ENCODE measurements at regions not wholly inside any gene's neighbourhood (a gene's known extent, or its start where the extent isn't known, plus 50 kb on each side); places are given as distances from the start of the nearest gene placed in this dataset.

DNA sequence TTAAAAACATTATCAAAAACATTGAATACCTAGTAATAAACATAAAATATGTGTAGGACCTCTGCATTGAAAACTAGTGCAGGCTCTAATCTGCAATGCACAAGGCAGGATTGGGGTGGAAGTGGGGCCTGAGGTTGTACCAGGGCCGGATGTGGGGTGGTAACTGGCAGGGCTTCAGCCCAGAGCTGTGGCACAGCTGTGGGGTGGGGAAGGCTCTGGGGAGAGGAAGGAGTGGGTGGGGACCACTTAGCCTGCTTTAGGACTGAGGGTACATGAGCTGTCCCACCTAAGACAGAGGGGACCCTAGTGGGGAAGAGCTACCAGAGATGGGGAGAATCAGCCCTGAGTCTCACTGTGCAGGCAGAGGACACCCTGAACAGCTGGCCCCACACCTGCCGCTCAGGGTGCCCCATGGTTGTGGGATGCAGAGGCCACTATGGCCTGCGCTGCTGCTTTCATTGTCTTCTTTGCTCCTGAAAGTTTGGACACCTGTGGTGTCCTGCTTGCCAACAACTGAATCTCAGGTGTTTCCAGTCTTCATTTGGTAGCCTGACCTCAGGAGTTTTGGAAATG, 311.4 kb downstream of the TLE4 start:
- Histone ChIP-seq H3K4me3 (ENCODE audit: low read length) (no peak overlapping the region), H3K27me3 (ENCODE audit: control insufficient read depth, low read length) (no peaks in the 10 kb centered on the region), H3K9me3 (ENCODE audit: control insufficient read depth, insufficient read depth, low read length) (no peaks in the 10 kb centered on the region), H3K36me3 (ENCODE audit: control insufficient read depth, low read length) (no peaks in the 10 kb centered on the region), H3F3A (ENCODE audit: control insufficient read depth, insufficient read depth) (no peaks in the 10 kb centered on the region), H4K20me1 (ENCODE audit: control insufficient read depth, insufficient read depth, low read depth, low read length) (no peaks in the 10 kb centered on the region), H3K4me1 (ENCODE audit: control insufficient read depth, low read length) (no peaks in the 10 kb centered on the region), H3K4me2 (ENCODE audit: low read length) (no peak overlapping the region), H3K27ac (ENCODE audit: low read depth, low read length) (no peak overlapping the region), H3K79me2 (ENCODE audit: control insufficient read depth, low read length) (no peaks in the 10 kb centered on the region), H3K9me2 (replicated peaks; ENCODE audit: control insufficient read depth, low read length) (no peaks in the 10 kb centered on the region)
- TF ChIP-seq EZH2phosphoT487 (IDR thresholded peaks at IDR 0.05; ENCODE audit: borderline replicate concordance, low read length): no peak
- TF ChIP-seq CTCF (IDR thresholded peaks at IDR 0.05; ENCODE audit: low read depth, low read length, poor library complexity, severe bottlenecking): no peak

DNA sequence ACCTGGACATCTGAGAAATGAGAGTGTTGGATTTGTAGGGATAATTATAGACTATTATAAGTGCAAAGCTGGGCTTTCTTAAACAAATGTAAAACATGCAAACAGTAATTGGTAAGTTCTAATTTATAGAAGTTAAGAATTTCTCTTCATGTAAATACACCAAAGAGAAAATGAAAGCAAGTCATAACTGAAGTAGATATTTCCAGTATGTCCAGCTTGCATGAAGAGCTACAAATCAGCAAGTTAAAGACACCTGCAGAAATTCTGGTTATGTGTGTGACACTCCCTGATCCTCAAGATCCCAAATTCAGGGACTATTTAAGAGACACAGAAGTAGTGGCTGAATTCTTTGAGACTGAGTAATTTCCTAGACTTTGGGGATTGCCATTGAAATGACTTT, 308.9 kb downstream of the TLE4 start:
- no peaks in the 10 kb centered on the region for H3F3A ChIP-seq (ENCODE audit: control insufficient read depth, insufficient read depth)
- no peaks in the 10 kb centered on the region for H3K9me3 ChIP-seq (ENCODE audit: control insufficient read depth, insufficient read depth, low read length)
- H3K4me1 ChIP-seq (ENCODE audit: control insufficient read depth, low read length): no peaks in the 10 kb centered on the region
- H3K4me2 ChIP-seq (ENCODE audit: low read length): no peak overlapping the region
- H3K36me3 ChIP-seq (ENCODE audit: control insufficient read depth, low read length): no peaks in the 10 kb centered on the region
- no peaks in the 10 kb centered on the region for H3K79me2 ChIP-seq (ENCODE audit: control insufficient read depth, low read length)
- no peak overlapping the region for H3K4me3 ChIP-seq (ENCODE audit: low read length)
- TF ChIP-seq CTCF (IDR thresholded peaks at IDR 0.05; ENCODE audit: low read depth, low read length, poor library complexity, severe bottlenecking) (no peak), EZH2phosphoT487 (IDR thresholded peaks at IDR 0.05; ENCODE audit: borderline replicate concordance, low read length) (no peak)
- H3K27me3 ChIP-seq (ENCODE audit: control insufficient read depth, low read length): no peaks in the 10 kb centered on the region
- no peaks in the 10 kb centered on the region for H4K20me1 ChIP-seq (ENCODE audit: control insufficient read depth, insufficient read depth, low read depth, low read length)
- no peaks in the 10 kb centered on the region for H3K9me2 ChIP-seq (replicated peaks; ENCODE audit: control insufficient read depth, low read length)
- H3K27ac ChIP-seq (ENCODE audit: low read depth, low read length): no peak overlapping the region

DNA sequence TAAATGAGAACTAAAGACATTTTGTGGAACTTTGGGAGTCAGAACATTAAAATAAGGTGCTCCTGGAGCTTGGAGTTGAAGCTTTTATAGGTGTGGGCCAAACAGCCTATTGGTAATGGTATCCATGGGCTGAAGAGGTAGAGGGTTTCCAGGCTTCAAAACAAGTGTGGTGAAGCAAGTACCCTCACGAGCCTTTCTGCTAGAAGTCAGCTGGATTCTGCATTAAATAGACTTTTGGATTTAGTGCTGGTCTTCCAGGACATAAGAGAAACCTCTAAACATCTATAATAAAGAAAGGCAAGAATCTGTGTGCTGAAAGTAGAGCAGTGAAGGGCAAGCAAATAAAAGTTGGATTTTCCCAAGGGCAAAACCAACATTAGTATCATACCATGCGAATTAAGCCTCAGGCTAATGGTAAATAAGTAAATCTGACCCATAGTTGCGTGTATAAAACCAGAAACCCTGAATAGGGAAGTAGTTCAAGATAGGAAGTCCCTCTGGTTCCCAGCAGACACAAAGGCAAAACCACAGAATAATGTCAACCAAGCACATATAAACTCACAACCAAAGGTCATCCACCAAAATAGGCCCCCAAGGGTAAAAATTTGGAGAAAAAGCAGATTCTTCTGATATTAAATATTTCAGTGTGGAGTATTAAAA, 306.3 kb downstream of the TLE4 start:
- Histone ChIP-seq H3F3A (ENCODE audit: control insufficient read depth, insufficient read depth) (no peaks in the 10 kb centered on the region), H3K4me3 (ENCODE audit: low read length) (no peak overlapping the region), H3K9me2 (replicated peaks; ENCODE audit: control insufficient read depth, low read length) (no peaks in the 10 kb centered on the region), H3K79me2 (ENCODE audit: control insufficient read depth, low read length) (no peaks in the 10 kb centered on the region), H3K27me3 (ENCODE audit: control insufficient read depth, low read length) (no peaks in the 10 kb centered on the region), H3K36me3 (ENCODE audit: control insufficient read depth, low read length) (no peaks in the 10 kb centered on the region), H3K4me1 (ENCODE audit: control insufficient read depth, low read length) (no peaks in the 10 kb centered on the region), H3K27ac (ENCODE audit: low read depth, low read length) (no peak overlapping the region), H4K20me1 (ENCODE audit: control insufficient read depth, insufficient read depth, low read depth, low read length) (no peaks in the 10 kb centered on the region), H3K4me2 (ENCODE audit: low read length) (no peak overlapping the region), H3K9me3 (ENCODE audit: control insufficient read depth, insufficient read depth, low read length) (no peaks in the 10 kb centered on the region)
- TF ChIP-seq EZH2phosphoT487 (IDR thresholded peaks at IDR 0.05; ENCODE audit: borderline replicate concordance, low read length) (no peak), CTCF (IDR thresholded peaks at IDR 0.05; ENCODE audit: low read depth, low read length, poor library complexity, severe bottlenecking) (no peak)
